HT1080 (cell line): ENCODE measurements at regions not wholly inside any gene's neighbourhood (a gene's known extent, or its start where the extent isn't known, plus 50 kb on each side); places are given as distances from the start of the nearest gene placed in this dataset.

Experiments
- DNase-seq: peaks from one replicate; pipeline ENCODE4 v3.0.0-alpha.2; 2015; ENCODE audit warnings: low read depth

DNA sequence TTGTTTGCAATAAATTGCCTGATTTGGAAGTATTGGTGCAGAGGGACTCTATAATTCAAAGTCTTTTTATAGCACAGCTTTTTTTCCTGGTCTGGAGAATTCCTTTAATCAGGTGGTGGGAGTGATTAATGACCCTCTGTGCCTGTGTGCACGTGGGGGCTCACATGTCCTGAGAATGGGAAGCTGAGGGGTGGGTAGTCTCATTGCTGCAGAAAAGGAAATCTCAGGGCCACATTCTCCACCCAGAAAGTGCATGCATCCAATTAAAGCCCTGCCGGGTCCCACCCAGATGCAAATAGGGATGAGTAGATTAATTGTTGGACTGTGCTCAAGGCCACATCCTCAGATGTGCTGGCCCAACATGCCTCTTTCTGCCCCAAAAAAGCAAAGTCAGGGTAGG lies 324.7 kb downstream of the CXCL12 start:
- DNase-seq: no peak

- DNase-seq: no peak
Measured at GRCh38 chr10:44058259-44058658, 326.6 kb downstream of the CXCL12 start.

GRCh38 chr10:44056967-44057805 lies 327.7 kb downstream of the CXCL12 start:
- no peak for DNase-seq

DNA sequence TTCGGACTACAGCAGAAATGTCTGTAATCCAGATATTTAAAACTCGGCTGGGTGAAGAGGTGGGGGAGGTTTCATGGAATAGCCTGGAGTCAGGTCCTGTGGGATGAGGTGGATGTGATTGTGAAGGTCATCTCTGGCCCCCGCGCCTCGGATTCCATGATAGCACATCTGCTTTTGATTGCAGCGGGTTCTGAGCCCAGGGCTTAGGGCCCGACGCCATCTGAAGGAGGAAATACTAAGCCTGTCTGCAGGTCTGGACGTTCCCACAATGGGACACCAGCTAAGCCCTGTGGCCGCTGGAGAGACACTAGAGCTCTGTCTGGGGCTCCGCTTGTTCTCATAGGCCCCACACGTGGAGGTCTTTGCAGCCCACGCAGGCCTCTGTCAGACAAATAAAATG lies 328.7 kb downstream of the CXCL12 start:
- no peak for DNase-seq

- no peak for DNase-seq
Measured at GRCh38 chr10:44054046-44054445, 330.9 kb downstream of the CXCL12 start.

DNA sequence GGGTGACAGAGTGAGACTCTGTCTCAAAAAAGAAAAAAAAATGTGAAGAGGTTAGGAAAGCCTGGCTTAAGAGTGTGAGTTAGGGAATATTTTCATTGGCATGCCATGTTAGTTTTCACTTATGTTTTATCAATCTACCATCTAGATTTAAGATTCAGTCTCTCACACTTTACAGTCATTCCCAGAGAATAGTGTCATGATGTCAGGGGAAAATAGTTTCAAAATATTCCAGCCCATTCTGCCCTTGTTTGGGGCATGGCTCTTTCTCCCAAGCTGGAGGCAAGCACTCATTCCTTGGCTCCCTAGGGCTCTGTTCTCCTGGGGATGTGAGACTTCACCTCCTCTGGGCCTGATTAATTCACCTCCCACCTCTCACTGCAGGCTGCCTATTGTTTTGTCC lies 331.5 kb downstream of the CXCL12 start:
- no peak for DNase-seq

DNA sequence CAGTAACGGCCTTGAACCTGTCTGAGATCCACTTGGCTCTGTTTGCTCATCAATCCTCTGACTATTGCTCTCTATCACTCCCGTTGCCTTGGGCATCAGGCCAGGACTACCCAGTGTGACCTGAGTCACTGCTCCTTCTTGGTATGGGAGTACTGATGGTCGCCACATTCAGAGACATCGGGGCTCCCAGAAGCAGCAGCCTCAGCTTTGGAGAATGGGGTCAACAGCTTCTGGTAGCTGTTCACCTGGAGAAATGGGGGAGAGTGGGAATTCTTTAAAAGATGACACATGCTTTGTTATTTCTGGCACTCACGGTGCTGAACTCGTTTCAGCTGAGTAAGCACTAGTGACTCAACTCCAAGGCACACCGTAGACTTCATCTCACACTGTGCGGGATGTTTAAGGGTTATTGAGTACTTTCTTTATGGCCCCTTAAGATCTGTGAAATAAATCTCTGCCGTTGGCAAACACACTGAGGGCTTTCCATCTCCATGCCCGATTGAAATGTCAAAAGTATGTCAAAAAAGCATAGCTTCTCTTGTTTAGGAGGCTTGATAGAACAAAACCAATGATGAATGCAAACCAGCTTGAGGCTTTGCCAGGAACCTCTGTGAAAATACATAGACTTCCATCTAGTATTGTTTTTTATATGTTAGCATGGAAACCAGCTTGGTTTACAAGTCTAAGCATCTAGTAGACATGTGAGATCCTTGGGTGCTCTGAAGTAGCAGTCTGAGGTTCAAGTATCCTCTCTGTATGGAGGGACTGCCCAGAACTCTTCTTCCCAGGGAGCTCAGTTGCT lies 333.1 kb downstream of the CXCL12 start:
- DNase-seq: peak; percentile 38

GRCh38 chr10:44051091-44051490 lies 333.8 kb downstream of the CXCL12 start:
- DNase-seq: no peak

DNA sequence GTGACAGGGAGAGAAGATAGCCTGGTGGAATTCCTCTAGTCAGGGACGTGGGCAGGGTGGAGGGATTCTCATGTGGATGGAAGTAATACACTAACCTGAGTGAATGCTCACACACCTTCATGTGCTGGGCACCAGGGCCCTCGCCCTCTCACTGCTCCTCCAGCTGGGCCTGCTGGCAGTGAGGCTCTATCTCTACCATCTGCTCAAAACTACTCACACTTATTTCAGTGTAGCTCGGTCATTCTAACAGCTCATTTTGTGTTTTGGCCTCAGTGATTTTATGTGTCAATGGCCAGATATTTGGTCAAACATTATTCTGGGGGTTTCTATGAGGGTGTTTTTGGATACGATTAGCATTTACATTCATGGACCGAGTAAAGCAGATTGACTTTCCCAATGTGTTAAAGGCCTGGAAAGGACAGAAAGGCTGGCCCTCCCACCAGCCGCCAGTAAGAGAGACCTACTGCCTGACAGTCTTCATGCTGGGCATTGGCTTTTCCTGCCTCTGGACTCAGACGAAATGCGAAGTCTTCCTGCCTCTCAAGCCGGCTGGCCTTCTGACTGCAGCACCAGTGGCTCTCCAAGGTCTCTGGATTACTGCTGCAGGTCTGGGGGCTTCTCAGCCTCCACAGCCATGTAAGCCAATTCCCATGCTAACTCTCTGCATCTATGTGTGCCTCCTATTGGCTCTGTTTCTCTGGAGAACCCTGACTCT lies 335.4 kb downstream of the CXCL12 start:
- DNase-seq: no peak

DNA sequence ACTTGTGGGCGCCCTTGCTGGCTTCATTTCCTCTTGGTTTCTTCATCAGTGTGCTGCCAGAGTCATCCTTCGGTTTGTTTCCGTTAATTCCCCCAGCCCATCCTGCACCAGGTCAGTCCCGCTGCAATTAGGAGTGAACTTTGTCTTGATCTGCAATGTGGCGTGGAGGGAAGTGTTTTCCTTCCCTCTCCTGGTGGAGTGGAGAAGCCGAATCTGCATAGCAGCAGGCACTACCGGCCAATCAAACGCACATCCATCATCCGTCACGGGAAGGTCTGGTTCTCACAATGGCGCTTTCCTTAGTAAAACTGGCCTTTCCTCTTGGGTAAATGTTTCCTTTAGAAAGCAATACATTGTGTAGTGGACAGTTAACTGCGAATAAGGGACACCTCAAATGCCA lies 337.5 kb downstream of the CXCL12 start:
- no peak for DNase-seq

GRCh38 chr10:44046605-44047004 lies 338.3 kb downstream of the CXCL12 start:
- no peak for DNase-seq

DNA sequence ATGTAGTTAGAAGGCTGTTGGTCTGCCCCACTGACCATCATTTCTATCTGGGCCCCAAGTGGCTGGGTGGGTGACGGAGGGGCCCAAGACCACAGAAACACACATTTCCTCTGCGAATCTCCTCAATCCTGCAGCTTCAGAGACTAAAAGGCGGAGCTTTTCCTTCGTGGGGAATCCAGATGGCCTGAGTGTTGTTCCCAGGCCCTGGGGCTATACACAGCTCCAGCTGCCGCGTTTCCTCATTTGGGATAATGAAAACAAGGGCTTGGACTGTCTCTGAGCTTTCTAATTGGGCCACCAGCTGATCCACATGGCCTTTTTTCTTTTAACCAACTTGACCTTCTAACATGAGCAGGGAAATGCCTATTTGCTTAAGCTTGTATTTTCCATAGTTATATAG lies 339.9 kb downstream of the CXCL12 start:
- no peak for DNase-seq

- DNase-seq: no peak
Measured at GRCh38 chr10:44044549-44044948, 340.3 kb downstream of the CXCL12 start.

DNA sequence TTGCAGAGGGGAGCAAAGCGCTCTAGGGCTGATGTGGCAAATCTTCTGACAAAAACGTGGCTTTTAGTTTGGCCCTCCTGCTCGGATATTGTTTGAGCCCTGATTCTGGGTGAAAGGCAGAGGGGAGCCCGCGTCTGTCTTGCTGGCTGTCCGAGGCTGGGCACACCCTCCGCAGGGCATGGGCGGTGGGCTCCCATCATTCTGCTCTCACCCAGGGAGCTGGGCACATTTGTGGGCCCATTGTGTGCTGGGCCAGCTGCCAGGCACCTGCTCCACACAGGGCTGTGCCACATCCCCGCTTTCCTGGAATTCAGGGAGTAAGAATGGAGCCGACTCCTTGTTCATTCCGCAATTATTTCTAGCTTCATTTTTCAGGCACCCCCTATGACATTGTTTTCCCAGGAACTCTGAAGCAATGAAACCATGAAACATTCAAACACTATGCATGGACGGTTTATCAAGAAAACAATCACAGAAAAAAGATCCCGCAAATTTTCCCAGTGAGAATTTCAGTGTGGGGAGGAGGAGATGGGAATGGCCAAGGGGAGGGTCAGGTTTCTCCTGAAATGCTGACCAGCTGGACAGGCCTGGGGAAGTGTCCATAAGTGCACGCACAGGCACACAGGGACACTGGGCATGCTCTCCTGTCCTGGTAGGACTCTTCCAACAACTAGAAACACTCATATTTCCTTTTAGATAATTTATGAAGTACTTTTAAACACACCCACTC lies 341.1 kb downstream of the CXCL12 start:
- DNase-seq: no peak

DNA sequence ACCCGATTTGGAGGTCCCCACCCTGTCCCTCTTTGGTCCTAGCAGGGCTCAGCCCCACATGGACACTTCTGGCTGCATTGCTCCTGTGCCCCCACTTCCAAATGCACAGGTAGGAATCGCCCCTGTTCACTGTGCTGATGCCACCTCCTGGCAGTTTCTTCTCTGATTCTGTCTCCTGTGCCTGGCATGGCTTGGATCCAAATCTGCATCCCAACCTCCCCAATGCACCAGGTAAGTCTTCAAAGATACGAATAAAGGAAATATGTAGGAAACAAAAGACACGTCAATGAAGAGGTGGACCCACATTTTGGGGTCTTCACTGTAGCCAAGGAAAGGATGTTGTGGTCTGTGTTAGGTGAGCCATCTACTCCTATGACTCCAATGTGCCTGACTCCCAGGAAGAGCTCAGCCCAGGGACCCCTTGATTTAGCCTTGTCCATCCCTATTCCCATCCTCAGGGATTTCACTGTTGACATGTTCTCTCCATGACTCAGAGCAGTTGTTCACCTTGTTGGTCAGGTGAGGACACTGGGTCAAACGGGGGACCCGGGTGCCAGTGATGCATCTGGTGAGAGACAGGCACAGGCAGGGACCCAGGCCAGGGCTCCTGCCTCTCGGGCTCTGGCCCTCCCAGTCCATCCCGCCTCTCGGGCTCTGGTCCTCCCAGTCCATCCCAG lies 341.8 kb downstream of the CXCL12 start:
- DNase-seq: no peak

- DNase-seq: no peak
Measured at GRCh38 chr10:44042075-44042770, 342.7 kb downstream of the CXCL12 start.

DNA sequence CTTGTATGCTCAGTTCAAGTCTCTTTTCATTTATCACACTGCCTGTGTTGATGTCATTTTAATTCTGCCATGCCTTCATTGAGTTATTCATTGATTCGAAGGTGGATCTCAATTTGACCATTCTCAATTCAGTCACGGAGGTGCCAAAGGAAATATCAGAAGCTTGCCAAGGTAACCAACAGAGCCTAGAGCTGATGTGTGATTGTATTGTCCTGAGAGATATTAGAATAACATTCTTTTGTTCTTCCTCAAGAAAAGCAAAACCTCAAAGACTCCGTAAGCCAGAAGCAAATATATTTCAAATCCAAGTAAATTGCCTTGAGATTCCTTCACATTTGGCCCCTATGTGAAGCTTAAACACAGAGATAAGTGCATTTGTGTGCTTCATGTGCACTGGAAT lies 345.3 kb downstream of the CXCL12 start:
- no peak for DNase-seq

- DNase-seq: no peak
Measured at GRCh38 chr10:44036425-44036824, 348.5 kb downstream of the CXCL12 start.

- DNase-seq: no peak
Measured at GRCh38 chr10:44035474-44036197, 349.3 kb downstream of the CXCL12 start.
